NB4 (cell line): ENCODE measurements at regions not wholly inside any gene's neighbourhood (a gene's known extent, or its start where the extent isn't known, plus 50 kb on each side); places are given as distances from the start of the nearest gene placed in this dataset.

Experiments used
- DNase-seq: peaks from one replicate; pipeline ENCODE4 v3.0.0; 2010; ENCODE audit warnings: low read depth
- H3K4me3 ChIP-seq: one replicate; pipeline ENCODE4 v1.5.1; 2011; ENCODE audit warnings: mild to moderate bottlenecking, low read depth, low read length, moderate library complexity
- CTCF ChIP-seq: IDR thresholded peaks from one replicate; pipeline ENCODE4 v1.5.1; 2012; ENCODE audit warnings: low read depth, low read length
- MAX ChIP-seq: IDR thresholded peaks from 2 replicates; pipeline ENCODE4 v1.6.1; 2011; ENCODE audit warnings: low read depth, low read length
- MYC ChIP-seq: IDR thresholded peaks from 2 replicates; pipeline ENCODE4 v1.6.1; 2011; ENCODE audit warnings: low read depth, low read length
- POLR2A ChIP-seq: IDR thresholded peaks from 2 replicates; pipeline ENCODE4 v1.6.1; 2011; ENCODE audit warnings: mild to moderate bottlenecking; ENCODE audit not compliant: insufficient read length; ENCODE audit errors: extremely low read depth

GRCh38 chr15:93553167-93553935 is 464.3 kb upstream of the RGMA start:
- H3K4me3 ChIP-seq: no peak overlapping the region
- no peak for TF ChIP-seq POLR2A
- TF ChIP-seq CTCF: no peak
- no peak for TF ChIP-seq MAX
- no peak for TF ChIP-seq MYC
- no peak for DNase-seq

GRCh38 chr15:93543093-93543492 is 454.1 kb upstream of the RGMA start:
- no peak overlapping the region for H3K4me3 ChIP-seq
- TF ChIP-seq POLR2A (no peak), MYC (no peak), CTCF (no peak), MAX (no peak)
- no peak for DNase-seq

GRCh38 chr15:93527374-93528050 is 438.5 kb upstream of the RGMA start:
- TF ChIP-seq POLR2A: no peak
- no peak overlapping the region for H3K4me3 ChIP-seq
- no peak for DNase-seq

GRCh38 chr15:93524432-93524831 is 435.4 kb upstream of the RGMA start:
- H3K4me3 ChIP-seq: no peak overlapping the region
- TF ChIP-seq MYC (no peak), MAX (no peak), POLR2A (no peak), CTCF (no peak)
- DNase-seq: no peak

- TF ChIP-seq MAX (no peak), CTCF (no peak), MYC (no peak), POLR2A (no peak)
- DNase-seq: no peak
- no peak overlapping the region for H3K4me3 ChIP-seq
These were observed 434.5 kb upstream of the RGMA start for GRCh38 chr15:93523481-93523880.

GRCh38 chr15:93520206-93520605 is 431.2 kb upstream of the RGMA start:
- DNase-seq: no peak
- no peak overlapping the region for H3K4me3 ChIP-seq
- TF ChIP-seq CTCF (no peak), MYC (no peak), MAX (no peak), POLR2A (no peak)
